ENCODE measurements at regions not wholly inside any gene's neighbourhood (a gene's known extent, or its start where the extent isn't known, plus 50 kb on each side); places are given as distances from the start of the nearest gene placed in this dataset.

- H3K4ac ChIP-seq (ENCODE audit: low read depth, low read length), result no peak overlapping the region
- CTCF ChIA-PET, result no interaction called here
- no peak overlapping the region for H4K8ac ChIP-seq (ENCODE audit: low read depth in 2 of 2, low read length in 2 of 2)
- no peak overlapping the region for H3K18ac ChIP-seq (ENCODE audit: low read depth, low read length)
- no peak overlapping the region for H2BK20ac ChIP-seq (ENCODE audit: low read depth, low read length)
- in situ Hi-C loops (cut with MboI; ENCODE audit: low sequenced_read_pairs), result no loop called here
- H3K23ac ChIP-seq (ENCODE audit: low read depth, low read length), result no peak overlapping the region
- intact Hi-C loops (cut with micrococcal nuclease), result no loop called here
- no peak overlapping the region for H4K5ac ChIP-seq (ENCODE audit: low read depth, low read length)
- peaks cover 3% of the 10 kb centered on the region; the same call in 1 of the 2 replicates for H3K9me3 ChIP-seq (ENCODE audit: control insufficient read depth, insufficient read depth, low read length)
- no peak overlapping the region for H3K9ac ChIP-seq (ENCODE audit: low read depth, low read length)
- no peak overlapping the region for H3K4me2 ChIP-seq (ENCODE audit: low read depth, low read length)
- no peak overlapping the region for H2AK9ac ChIP-seq (replicated peaks; ENCODE audit: low read depth, low read length, poor library complexity)
- H3K4me1 ChIP-seq (ENCODE audit: control insufficient read depth, insufficient read depth, low read length), result no peaks in the 10 kb centered on the region
- no peaks in the 10 kb centered on the region for H4K20me1 ChIP-seq (ENCODE audit: insufficient read depth, low read length)
- no peak overlapping the region for H2AK5ac ChIP-seq (ENCODE audit: low read depth, low read length)
- no peak overlapping the region for H2BK120ac ChIP-seq (ENCODE audit: low read depth, low read length)
- H3K27me3 ChIP-seq (ENCODE audit: control insufficient read depth, insufficient read depth, low read length), result no peaks in the 10 kb centered on the region
- H3K36me3 ChIP-seq (ENCODE audit: control insufficient read depth, insufficient read depth, low read length), result no peaks in the 10 kb centered on the region
- no peak overlapping the region for H3K56ac ChIP-seq (ENCODE audit: extremely low read depth, insufficient read depth, low read length)
- H3K4me3 ChIP-seq (ENCODE audit: insufficient read depth, low read depth, low read length), result no peak overlapping the region
- BruUV-seq (replicated peaks), result no TSS peak
- H2AFZ ChIP-seq (replicated peaks; ENCODE audit: low read length, poor library complexity), result no peak overlapping the region
- H2BK5ac ChIP-seq (ENCODE audit: low read depth, low read length, poor library complexity, severe bottlenecking), result no peak overlapping the region
- H3K79me1 ChIP-seq (ENCODE audit: low read depth in 1 of 2, low read length in 2 of 2), result no peaks in the 10 kb centered on the region
- TF ChIP-seq POLR2A (IDR thresholded peaks at IDR 0.05; ENCODE audit: low read depth, low read length), result no peak
- POLR2A ChIA-PET (ENCODE audit: unreplicated experiment), result no interaction called here
- H3K9me1 ChIP-seq (ENCODE audit: insufficient read depth, low read length), result no peaks in the 10 kb centered on the region
- DNase-seq (no peak), ATAC-seq (ENCODE audit: low read depth) (no peak)
- no peak overlapping the region for H3K14ac ChIP-seq (replicated peaks; ENCODE audit: low read depth, low read length)
- dilution Hi-C loops (cut with HindIII; ENCODE audit: low sequenced_read_pairs, unreplicated experiment), result no loop called here
- H4K91ac ChIP-seq (ENCODE audit: insufficient read depth, low read depth, low read length), result no peak overlapping the region
- H3K27ac ChIP-seq (ENCODE audit: insufficient read depth, low read length), result no peak overlapping the region
- no CpG with 5 or more reads among the region's 6 CpGs for WGBS, 2 experiments (ENCODE audit: extremely low coverage in 2 of 2, insufficient read length in 1 of 2)
- H2BK15ac ChIP-seq (ENCODE audit: low read depth, low read length), result no peak overlapping the region
Measured at GRCh38 chr10:118116362-118116714, 69.6 kb upstream of the RAB11FIP2 start.

Data from IMR-90 (cell line).